ENCODE measurements at regions not wholly inside any gene's neighbourhood (a gene's known extent, or its start where the extent isn't known, plus 50 kb on each side); places are given as distances from the start of the nearest gene placed in this dataset.

- no peak overlapping the region for H3K4me3 ChIP-seq (ENCODE audit: low read length)
- no peaks in the 10 kb centered on the region for H3K36me3 ChIP-seq (ENCODE audit: control insufficient read depth, insufficient read depth, low read length)
- H3K4me1 ChIP-seq (ENCODE audit: control insufficient read depth, insufficient read depth, low read length) = no peaks in the 10 kb centered on the region
- Mint-ChIP-seq H3K27ac (no peak overlapping the region), H3K36me3 (no peaks in the 10 kb centered on the region), H3K4me1 (no peaks in the 10 kb centered on the region), H3K27me3 (ENCODE audit: low read depth in 2 of 2) (no peaks in the 10 kb centered on the region), H3K9me3 (peaks cover 3 to 6% of the 10 kb centered on the region in 2 donors), H3K4me3 (no peak overlapping the region)
- no peaks in the 10 kb centered on the region for H3K27me3 ChIP-seq (ENCODE audit: control insufficient read depth, insufficient read depth, low read length)
- DNase-seq (no peak), ATAC-seq (no peak)
- intact Hi-C loops (cut with micrococcal nuclease) = no loop called here
- no peak overlapping the region for H3K27ac ChIP-seq (ENCODE audit: low read length)
- no peaks in the 10 kb centered on the region for H3K9me3 ChIP-seq (ENCODE audit: control insufficient read depth, insufficient read depth, low read length)
- 91% methylated on average over 4 of the region's 5 CpGs for WGBS (ENCODE audit: insufficient coverage)
- TF ChIP-seq, protein P1, sequence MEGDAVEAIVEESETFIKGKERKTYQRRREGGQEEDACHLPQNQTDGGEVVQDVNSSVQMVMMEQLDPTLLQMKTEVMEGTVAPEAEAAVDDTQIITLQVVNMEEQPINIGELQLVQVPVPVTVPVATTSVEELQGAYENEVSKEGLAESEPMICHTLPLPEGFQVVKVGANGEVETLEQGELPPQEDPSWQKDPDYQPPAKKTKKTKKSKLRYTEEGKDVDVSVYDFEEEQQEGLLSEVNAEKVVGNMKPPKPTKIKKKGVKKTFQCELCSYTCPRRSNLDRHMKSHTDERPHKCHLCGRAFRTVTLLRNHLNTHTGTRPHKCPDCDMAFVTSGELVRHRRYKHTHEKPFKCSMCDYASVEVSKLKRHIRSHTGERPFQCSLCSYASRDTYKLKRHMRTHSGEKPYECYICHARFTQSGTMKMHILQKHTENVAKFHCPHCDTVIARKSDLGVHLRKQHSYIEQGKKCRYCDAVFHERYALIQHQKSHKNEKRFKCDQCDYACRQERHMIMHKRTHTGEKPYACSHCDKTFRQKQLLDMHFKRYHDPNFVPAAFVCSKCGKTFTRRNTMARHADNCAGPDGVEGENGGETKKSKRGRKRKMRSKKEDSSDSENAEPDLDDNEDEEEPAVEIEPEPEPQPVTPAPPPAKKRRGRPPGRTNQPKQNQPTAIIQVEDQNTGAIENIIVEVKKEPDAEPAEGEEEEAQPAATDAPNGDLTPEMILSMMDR (IDR thresholded peaks at IDR 0.05) = no peak
These were observed 1369.2 kb upstream of the TMEM132C start for GRCh38 chr12:126897778-126898177.

DNA sequence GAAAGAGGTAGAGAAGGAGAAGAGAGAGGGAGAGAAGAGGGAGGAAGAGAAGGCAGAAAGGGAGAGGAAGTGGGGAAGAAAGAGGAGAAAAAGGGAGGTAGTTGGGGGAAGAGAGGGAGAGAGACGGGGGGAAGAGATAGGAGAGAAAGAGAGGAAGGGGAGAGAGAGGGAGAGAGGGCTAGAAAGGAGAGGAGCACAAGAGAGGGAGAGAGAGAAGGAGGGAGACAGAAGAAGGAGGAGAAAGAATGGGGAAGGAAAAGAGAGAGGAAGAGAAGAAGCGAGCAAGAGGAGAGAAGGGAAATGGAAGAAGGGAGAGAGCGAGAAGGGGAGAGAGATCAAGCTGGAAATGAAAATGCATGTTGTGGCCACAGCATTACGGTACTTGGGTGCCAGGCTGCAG lies 1368.4 kb upstream of the TMEM132C start:
- WGBS (ENCODE audit: insufficient coverage) = 47% methylated on average over 4 of the region's 4 CpGs
- no peaks in the 10 kb centered on the region for H3K4me1 Mint-ChIP-seq
- DNase-seq (no peak), ATAC-seq (no peak)
- H3K4me1 ChIP-seq (ENCODE audit: control insufficient read depth, insufficient read depth, low read length) = no peaks in the 10 kb centered on the region
- H3K27me3 Mint-ChIP-seq (ENCODE audit: low read depth in 2 of 2) = no peaks in the 10 kb centered on the region
- H3K4me3 ChIP-seq (ENCODE audit: low read length) = no peak overlapping the region
- no peaks in the 10 kb centered on the region for H3K9me3 ChIP-seq (ENCODE audit: control insufficient read depth, insufficient read depth, low read length)
- H3K36me3 ChIP-seq (ENCODE audit: control insufficient read depth, insufficient read depth, low read length) = no peaks in the 10 kb centered on the region
- TF ChIP-seq, protein P1 (IDR thresholded peaks at IDR 0.05) = no peak
- H3K4me3 Mint-ChIP-seq = no peak overlapping the region
- H3K9me3 Mint-ChIP-seq = peaks cover 3 to 6% of the 10 kb centered on the region in 2 donors
- no peak overlapping the region for H3K27ac ChIP-seq (ENCODE audit: low read length)
- H3K27me3 ChIP-seq (ENCODE audit: control insufficient read depth, insufficient read depth, low read length) = no peaks in the 10 kb centered on the region
- H3K27ac Mint-ChIP-seq = no peak overlapping the region
- intact Hi-C loops (cut with micrococcal nuclease) = no loop called here
- no peaks in the 10 kb centered on the region for H3K36me3 Mint-ChIP-seq

GRCh38 chr12:126899926-126900792 lies 1366.8 kb upstream of the TMEM132C start:
- Histone ChIP-seq H3K27me3 (ENCODE audit: control insufficient read depth, insufficient read depth, low read length) (no peaks in the 10 kb centered on the region), H3K4me1 (ENCODE audit: control insufficient read depth, insufficient read depth, low read length) (no peaks in the 10 kb centered on the region), H3K9me3 (ENCODE audit: control insufficient read depth, insufficient read depth, low read length) (no peaks in the 10 kb centered on the region), H3K27ac (ENCODE audit: low read length) (no peak overlapping the region), H3K36me3 (ENCODE audit: control insufficient read depth, insufficient read depth, low read length) (no peaks in the 10 kb centered on the region), H3K4me3 (ENCODE audit: low read length) (no peak overlapping the region)
- no peaks in the 10 kb centered on the region for H3K36me3 Mint-ChIP-seq
- 88% methylated on average over 30 of the region's 31 CpGs for WGBS (ENCODE audit: insufficient coverage)
- H3K27me3 Mint-ChIP-seq (ENCODE audit: low read depth in 2 of 2) = no peaks in the 10 kb centered on the region
- H3K4me1 Mint-ChIP-seq = no peaks in the 10 kb centered on the region
- intact Hi-C loops (cut with micrococcal nuclease) = no loop called here
- TF ChIP-seq, protein P1 (IDR thresholded peaks at IDR 0.05) = no peak
- H3K9me3 Mint-ChIP-seq = peaks cover 3 to 6% of the 10 kb centered on the region in 2 donors
- DNase-seq (no peak), ATAC-seq (no peak)
- no peak overlapping the region for H3K27ac Mint-ChIP-seq
- no peak overlapping the region for H3K4me3 Mint-ChIP-seq

Data from natural killer cell (primary cell).